ENCODE measurements at regions not wholly inside any gene's neighbourhood (a gene's known extent, or its start where the extent isn't known, plus 50 kb on each side); places are given as distances from the start of the nearest gene placed in this dataset.

DNA sequence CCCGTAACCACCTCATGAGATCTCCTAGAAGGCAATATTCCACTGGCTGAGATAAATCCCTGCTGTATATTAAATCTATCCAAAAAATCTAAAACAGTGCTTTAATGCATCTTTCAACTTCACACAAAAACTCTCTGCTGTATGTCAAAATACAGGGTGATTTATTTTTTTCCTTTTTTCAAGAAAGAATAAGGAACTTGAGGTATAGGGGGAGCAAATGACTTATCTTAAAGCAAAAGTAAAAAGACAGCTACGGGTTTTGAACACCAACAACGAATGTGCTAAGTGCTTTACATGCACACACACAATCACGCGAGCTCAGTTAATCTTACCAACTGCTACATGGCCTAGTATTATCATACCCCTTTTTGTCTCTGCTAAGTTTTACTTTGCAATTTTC lies 168.9 kb upstream of the PHF14 start:
- DNase-seq: no peak

DNA sequence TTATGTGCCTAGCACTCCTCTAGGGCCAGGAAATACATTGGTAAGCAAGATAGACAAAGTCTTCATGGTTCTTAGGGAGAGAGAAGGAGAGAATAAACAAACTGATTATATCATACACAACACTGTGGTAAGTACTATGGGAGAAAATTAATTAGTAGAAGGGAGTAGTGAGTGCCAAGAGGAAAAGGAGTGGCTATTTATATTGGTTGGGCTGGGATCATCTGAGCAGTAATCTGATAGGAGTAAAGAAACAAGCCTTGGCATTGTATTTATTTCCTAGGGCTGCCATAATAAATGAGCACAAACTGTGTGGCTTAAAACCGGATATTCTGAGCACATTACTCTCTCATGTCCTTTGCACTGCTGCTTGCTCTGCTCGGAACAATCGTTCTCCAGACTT lies 158.1 kb upstream of the PHF14 start:
- DNase-seq: no peak

DNA sequence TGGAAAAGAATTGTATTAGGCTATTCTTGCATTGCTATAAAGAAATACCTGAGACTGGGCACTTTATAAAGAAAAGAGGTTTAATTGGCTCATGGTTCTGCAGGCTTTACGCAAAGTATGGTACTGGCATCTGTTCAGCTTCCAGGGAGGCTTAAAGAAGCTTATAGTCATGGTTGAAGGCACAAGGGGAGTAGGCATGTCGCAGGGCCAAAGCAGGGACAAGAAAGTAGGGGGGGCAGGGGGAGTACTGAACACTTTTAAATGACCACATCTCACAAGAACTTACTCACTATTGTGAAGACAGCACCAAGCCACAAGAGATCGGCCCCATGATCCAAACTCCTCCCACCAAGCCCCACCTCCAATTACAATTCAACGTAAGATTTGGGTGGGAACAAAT lies 152.5 kb upstream of the PHF14 start:
- DNase-seq: no peak

DNA sequence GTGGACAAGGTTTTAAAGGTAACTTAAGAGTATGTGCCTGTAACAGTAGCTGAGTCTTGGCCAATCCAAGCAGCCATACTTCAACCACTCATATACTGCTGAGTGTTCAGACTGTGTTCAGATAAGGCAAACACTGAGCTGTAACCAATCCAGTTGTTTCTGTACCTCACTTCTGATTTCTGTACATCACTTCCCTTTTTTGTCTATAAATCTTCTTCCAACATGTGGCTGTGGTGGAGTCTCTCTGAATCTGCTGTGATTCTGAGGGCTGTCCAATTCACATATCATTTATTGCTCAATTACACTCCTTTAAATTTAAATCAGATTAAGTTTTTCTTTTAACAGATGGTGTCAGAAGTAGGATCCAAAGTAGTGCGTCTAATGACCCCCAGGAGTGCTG lies 149.5 kb upstream of the PHF14 start:
- DNase-seq: no peak

DNA sequence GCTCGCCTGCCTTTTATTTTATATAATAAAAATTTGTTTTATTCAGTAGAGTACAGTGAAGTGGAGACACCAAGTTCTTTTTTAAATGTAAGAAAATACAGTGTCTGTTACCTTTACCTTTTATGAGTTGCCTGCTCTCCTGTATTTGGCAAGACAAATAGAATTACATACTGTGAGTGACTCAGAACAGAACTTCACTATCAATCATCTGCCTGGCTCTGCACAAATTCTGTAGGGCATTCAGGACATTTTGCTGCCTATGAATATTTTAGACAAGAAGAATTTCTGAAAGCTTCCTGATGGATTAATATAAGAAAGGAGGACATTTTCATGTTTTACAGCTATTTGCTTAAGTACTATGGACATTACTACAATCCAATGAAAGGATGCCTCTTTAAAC lies 135.4 kb upstream of the PHF14 start:
- DNase-seq: no peak

DNA sequence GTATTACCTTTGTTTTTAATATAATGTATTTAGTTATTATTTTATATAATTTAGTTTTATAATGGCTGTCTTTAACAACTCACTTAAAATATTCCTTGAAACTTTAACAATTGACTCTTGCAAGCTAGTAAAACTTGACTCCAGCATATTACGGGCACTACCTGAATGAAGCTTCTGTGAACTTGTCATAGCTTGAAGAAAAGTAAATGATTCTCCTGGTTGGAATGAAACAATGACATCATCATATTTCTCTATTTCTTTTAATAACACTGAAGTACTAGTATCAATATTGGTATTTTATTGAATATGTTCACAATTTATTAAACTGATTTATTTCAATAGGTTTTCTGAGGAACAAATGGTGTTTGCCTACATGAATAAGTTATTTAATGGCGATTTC lies 128.4 kb upstream of the PHF14 start:
- DNase-seq: no peak

DNA sequence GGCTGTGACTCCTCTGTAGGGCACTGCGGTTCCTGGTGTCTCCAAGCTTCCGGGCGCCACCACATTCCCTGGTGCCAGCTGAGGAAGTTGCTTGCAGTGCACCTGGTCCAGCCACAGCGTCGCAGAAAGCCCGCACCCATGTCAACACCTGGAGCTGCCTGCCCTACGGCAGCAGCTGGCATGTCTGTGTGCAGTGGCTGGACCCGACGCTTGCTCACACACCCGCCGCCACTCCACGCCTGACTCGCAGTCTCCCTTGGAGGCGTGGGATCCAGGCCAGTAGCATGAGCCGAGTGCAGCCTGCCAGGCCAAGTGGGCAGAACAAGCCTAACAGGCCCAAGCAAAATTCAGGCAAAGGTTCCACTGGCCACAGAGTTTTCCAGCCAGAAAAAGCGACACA lies 118.1 kb upstream of the PHF14 start:
- no peak for DNase-seq

DNA sequence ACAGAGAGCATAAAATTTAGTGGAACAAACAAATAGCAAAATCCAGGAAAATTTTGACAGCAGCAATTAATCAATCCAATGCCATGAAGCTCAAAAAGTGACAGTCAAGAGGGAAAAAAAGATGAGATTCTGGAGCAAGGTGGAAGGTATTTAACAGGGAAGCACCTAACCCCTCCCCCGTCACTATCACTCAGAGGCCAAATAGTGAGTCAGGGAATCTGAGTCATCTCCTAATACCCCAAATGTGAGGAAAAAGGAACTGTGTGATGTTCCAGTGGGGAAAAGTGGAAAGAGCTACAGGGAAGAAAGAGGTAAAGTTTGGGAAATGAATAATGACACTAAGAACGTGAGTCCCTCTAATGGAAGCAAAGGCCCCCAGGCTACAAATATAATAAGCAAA lies 113.2 kb upstream of the PHF14 start:
- no peak for DNase-seq

DNA sequence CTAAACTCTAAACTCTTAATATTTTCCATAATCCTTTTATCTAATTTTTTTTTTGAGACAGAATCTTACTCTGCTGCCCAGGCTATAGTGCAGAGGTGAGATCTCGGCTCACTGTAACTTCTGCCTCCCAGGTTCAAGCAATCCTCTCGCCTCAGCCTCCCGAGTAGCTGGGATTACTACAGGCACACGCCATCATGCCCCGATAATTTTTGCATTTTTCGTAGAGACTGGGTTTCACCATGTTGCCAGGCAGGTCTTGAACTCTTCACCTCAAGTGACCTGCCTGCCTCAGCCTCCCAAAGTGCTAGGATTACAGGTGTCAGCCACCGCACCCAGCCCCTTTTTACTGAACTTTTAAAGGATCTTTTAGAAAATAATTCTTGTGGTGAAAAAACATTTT lies 110.2 kb upstream of the PHF14 start:
- no peak for DNase-seq

DNA sequence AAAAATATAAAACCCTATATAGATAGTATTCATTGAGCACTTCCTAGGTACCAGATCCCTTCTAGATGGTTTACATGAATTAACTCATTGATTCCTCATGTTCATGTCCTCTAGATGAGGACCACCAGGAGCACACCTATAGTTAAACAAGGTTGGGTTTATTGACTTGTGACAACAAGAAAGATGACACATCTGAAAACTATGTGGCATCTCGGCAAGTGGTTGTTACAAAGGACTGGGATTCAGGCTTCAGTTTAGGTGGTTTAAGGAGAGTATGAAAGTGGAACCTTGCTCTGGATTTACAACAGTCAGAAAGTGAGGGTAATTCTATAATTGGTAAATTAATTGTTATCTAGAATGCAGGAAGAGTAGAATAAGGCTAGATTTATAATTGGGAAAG lies 99.0 kb upstream of the PHF14 start:
- DNase-seq: no peak

DNA sequence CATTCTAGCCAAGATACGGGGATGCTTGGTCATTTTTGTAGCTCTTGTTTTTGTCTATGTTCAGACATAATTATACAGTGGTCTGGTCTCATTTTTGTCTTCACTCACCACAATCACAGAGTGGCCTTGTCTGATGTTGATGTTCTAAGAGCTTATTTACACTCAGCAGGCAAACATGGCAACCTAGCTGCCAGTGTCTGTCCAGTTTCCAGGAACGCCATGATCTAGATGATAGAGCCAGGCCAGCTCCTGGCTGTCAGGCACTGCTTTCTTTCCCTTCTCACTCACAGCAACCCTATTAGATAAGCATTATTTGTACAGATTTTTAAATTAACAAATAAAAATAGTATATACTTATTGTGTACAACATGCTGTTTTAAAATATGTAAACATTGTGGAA lies 98.6 kb upstream of the PHF14 start:
- no peak for DNase-seq

DNA sequence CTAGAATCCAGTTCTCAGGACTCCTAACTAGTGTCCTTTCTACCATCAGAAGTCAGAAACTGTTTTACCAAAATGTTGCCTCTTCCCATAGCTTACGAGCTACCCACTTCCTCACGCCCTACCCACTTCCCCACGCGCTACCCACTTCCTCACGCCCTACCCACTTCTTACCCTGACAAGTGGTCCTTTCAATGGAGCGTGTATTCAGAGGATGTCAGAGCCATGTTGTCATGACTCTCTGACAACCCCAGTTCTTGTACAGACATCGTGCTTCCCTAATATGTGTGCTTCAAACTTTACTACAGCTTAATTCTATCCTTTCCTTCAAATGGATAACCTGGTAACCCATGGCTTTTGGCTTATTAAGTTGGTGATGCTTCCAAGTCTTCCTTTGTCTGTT lies 84.8 kb upstream of the PHF14 start:
- no peak for DNase-seq

DNA sequence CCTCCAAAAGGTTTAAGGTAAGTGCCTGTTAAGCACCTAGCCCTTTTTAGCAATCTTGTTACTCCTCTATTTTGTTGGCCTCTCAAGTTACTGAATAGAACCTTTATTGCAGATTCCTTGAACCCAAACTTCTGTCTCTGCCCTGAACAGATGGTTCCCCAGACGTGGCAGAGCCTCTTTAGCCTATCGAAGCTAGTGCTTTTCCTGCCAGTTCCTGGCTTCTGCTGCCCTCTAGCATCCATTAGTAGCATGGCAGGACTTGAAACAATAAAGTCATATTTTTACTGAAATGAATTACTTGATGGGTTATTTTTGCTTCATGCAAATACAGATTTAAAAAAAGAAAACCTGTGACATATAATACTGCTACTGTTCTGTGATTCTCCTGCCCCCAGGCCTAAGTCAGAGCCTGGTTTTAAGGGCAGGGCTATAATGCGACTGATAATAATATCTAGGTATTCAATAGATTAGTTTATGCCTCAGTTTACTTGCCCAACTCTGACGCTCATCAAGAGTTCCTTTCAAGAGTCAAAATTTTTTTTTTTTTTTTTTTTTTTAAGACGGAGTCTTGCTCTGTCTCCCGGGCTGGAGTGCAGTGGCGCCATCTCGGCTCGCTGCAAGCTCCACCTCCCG lies 84.3 kb upstream of the PHF14 start:
- DNase-seq: peak; percentile 4 to 5

DNA sequence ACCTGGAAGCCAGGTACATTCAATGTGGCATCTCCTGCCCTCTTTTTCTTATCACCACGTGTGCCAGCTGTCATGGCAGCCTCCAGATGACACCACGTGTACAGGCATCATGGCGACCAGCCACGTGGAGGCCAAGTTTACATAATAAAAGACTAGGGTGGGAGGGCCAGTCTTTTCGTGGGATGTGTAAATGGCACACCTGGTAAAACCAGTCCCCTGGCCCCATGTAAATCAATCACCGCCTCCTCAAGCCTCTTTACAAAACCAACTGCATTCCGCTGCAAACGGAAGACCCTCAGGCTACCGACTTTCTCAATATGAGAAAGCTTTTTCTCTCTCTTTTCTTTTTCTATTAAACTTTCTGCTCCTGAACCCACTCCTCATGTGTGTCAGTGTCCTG lies 65.1 kb upstream of the PHF14 start:
- no peak for DNase-seq

DNA sequence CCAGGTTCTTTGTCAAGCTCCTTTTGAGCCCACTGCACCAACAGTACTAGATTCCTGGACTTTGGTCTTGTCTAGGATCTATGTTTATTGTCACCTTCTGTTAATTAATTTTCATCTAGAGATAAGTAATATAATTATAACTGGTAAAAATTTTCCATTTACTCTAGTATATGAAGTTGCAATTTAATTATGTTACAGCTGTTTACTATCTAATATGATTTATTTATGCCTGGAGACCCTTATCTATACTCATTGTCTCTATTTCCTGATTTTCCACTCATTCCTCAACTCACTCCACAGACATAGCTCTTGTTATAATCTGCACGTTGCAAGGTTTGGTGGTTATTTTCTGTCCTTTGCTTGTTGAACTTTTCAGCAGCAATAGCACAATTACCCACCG lies 63.2 kb upstream of the PHF14 start:
- DNase-seq: no peak

DNA sequence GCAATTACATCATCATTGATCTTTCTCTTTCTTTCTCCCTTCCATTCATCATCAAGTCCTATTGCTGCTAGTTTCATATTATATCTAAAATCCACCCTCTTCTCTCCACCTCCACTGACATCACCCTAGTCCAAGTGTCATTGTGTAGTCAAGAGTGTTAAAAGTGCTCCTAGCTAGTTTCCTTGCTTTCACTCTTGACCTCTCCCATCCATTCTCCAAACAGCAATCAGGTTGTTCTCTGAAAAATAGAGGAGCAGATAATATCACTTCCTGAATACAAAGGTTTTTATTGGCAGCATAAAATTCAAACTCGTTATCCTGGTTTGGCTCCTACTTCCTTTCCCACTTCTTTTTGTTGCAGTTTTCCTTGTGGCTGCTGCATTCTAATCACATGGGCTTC lies 61.6 kb upstream of the PHF14 start:
- DNase-seq: no peak

DNA sequence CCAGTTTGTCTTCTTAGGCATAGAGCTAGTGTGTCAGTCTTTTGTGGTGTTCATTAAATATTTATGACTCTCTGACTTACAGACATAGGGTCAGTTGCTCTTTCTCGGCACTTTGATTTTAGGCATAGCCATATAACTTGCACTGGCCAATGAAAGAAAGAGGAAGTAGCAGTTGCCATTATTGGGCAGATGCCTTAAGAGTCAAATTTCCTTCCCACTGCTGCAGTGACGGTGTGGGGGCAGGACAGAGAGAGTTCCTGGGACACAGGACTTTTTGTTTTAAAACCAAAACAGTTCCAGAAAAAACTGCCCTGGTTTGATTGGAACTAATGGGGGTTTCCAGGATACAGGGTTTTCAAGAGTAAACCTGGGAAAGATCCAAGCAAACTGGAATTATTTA lies 60.2 kb upstream of the PHF14 start:
- no peak for DNase-seq

DNA sequence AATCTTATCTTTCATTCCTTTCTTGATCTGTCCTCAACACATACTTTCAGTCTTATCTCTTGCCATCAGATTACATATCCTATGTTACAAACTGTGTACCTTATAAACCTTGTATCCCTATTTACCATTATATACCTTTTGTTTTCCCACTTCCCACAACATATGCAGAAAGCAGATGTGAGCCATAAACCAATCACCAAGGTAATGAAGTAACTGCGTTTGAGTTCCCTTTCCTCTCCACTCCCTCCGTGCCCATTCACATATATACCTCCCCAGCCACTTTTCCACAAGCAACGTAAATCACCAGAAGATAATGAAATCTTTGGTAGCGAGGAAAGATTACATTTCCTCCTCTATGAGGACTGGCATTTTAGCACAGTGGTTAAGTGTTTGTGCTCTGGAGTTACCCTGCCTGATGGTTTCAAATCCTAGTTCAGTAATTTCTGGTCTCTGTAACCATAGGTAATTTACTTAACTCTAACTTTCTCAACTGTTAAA lies 55.5 kb upstream of the PHF14 start:
- no peak for DNase-seq

DNA sequence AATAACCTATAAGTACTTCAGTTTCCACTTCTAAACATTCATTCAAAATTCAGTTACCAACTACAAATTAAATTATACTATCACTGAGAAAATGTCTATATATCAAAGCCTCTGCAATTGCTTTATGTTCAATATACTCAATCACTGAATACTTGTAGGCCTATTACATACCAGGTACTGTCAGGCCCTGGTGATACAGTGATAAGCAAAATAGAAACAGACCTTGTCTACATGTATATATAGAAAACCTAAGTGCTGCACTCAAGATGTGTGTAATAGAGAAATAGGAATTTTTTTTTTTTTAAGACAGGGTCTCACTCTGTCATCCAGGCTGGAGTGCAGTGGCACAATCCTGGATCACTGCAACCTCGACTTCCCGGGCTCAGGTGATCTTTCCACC lies 53.7 kb upstream of the PHF14 start:
- DNase-seq: no peak
